ENCODE measurements at regions not wholly inside any gene's neighbourhood (a gene's known extent, or its start where the extent isn't known, plus 50 kb on each side); places are given as distances from the start of the nearest gene placed in this dataset.

GRCh38 chrX:112424166-112424565, 255.6 kb downstream of the LHFPL1 start:
- TF ChIP-seq POLR2A (IDR thresholded peaks at IDR 0.05; ENCODE audit: low read depth, low read length) (no peak), POLR2AphosphoS5 (IDR thresholded peaks at IDR 0.05; ENCODE audit: low read depth, low read length) (no peak), TAF1 (IDR thresholded peaks at IDR 0.05; ENCODE audit: borderline replicate concordance, low read depth, low read length) (no peak)

All from GM12892 (cell line).